ENCODE measurements at regions not wholly inside any gene's neighbourhood (a gene's known extent, or its start where the extent isn't known, plus 50 kb on each side); places are given as distances from the start of the nearest gene placed in this dataset.

DNA sequence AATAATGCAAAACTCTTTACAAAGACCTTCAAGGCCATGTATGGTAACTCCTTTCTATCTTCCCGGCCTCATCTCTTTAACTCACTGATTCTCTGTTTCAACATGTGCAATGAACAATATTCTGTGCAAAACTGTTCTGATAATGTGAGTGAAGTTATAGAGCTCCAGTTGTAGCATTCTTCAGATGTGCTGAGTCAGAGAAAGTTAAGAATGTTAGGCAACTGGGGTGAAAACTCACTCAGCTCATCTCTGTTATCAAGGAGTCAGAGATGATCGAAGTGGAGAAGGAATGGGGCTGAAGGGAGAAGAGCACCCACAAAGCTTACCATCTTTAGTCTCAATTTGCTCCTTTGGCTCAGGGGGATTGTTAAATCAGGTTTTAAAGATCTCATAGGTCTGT is 344.7 kb upstream of the NPSR1 start:
- POLR2A ChIA-PET, result no interaction called here
- CTCF ChIA-PET, result interaction anchor here (0.7 kb wide), 1 partner anchor 179 kb away, joined by 3 read pairs; no protein-coding TSS in a partner anchor

GRCh38 chr7:34315032-34315431 is 343.0 kb upstream of the NPSR1 start:
- H3K9me3 Mint-ChIP-seq (ENCODE audit: unreplicated experiment), result peaks cover 16% of the 10 kb centered on the region
- no peaks in the 10 kb centered on the region for H3K36me3 Mint-ChIP-seq (ENCODE audit: insufficient read depth, unreplicated experiment)
- DNase-seq (ENCODE audit: unreplicated experiment), result no peak
- H3K4me3 Mint-ChIP-seq (ENCODE audit: unreplicated experiment), result no peak overlapping the region
- no peaks in the 10 kb centered on the region for H3K4me1 Mint-ChIP-seq (ENCODE audit: insufficient read depth, unreplicated experiment)
- no peak overlapping the region for H3K27ac Mint-ChIP-seq (ENCODE audit: low read depth, unreplicated experiment)
- CTCF ChIA-PET, result interaction anchor here (0.6 to 0.8 kb wide), 2 partner anchors 179 to 258 kb away, joined by 3 read pairs; no protein-coding TSS in a partner anchor
- intact Hi-C loops (cut with micrococcal nuclease), result no loop called here
- TF ChIP-seq, protein P1, sequence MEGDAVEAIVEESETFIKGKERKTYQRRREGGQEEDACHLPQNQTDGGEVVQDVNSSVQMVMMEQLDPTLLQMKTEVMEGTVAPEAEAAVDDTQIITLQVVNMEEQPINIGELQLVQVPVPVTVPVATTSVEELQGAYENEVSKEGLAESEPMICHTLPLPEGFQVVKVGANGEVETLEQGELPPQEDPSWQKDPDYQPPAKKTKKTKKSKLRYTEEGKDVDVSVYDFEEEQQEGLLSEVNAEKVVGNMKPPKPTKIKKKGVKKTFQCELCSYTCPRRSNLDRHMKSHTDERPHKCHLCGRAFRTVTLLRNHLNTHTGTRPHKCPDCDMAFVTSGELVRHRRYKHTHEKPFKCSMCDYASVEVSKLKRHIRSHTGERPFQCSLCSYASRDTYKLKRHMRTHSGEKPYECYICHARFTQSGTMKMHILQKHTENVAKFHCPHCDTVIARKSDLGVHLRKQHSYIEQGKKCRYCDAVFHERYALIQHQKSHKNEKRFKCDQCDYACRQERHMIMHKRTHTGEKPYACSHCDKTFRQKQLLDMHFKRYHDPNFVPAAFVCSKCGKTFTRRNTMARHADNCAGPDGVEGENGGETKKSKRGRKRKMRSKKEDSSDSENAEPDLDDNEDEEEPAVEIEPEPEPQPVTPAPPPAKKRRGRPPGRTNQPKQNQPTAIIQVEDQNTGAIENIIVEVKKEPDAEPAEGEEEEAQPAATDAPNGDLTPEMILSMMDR (IDR thresholded peaks at IDR 0.05; ENCODE audit: unreplicated experiment), result no peak
- no TSS peak for BruUV-seq (replicated peaks)
- POLR2A ChIA-PET, result no interaction called here
- no peaks in the 10 kb centered on the region for H3K27me3 Mint-ChIP-seq (ENCODE audit: insufficient read depth, unreplicated experiment)

More for the DNA sequence above, 344.7 kb upstream of the NPSR1 start:
- Mint-ChIP-seq H3K27ac (ENCODE audit: low read depth, unreplicated experiment) (no peak overlapping the region), H3K36me3 (ENCODE audit: insufficient read depth, unreplicated experiment) (no peaks in the 10 kb centered on the region), H3K27me3 (ENCODE audit: insufficient read depth, unreplicated experiment) (no peaks in the 10 kb centered on the region), H3K4me3 (ENCODE audit: unreplicated experiment) (no peak overlapping the region), H3K9me3 (ENCODE audit: unreplicated experiment) (peaks cover 16% of the 10 kb centered on the region), H3K4me1 (ENCODE audit: insufficient read depth, unreplicated experiment) (no peaks in the 10 kb centered on the region)
- no peak for DNase-seq (ENCODE audit: unreplicated experiment)
- TF ChIP-seq, protein P1 (IDR thresholded peaks at IDR 0.05; ENCODE audit: unreplicated experiment), result no peak
- intact Hi-C loops (cut with micrococcal nuclease), result no loop called here
- no TSS peak for BruUV-seq (replicated peaks)

GRCh38 chr7:34317039-34317438 is 341.0 kb upstream of the NPSR1 start:
- intact Hi-C loops (cut with micrococcal nuclease), result no loop called here
- H3K9me3 Mint-ChIP-seq (ENCODE audit: unreplicated experiment), result peaks cover 9% of the 10 kb centered on the region
- no peak overlapping the region for H3K27ac Mint-ChIP-seq (ENCODE audit: low read depth, unreplicated experiment)
- H3K4me3 Mint-ChIP-seq (ENCODE audit: unreplicated experiment), result no peak overlapping the region
- DNase-seq (ENCODE audit: unreplicated experiment), result no peak
- BruUV-seq (replicated peaks), result no TSS peak
- H3K27me3 Mint-ChIP-seq (ENCODE audit: insufficient read depth, unreplicated experiment), result no peaks in the 10 kb centered on the region
- peaks cover 16% of the 10 kb centered on the region for H3K4me1 Mint-ChIP-seq (ENCODE audit: insufficient read depth, unreplicated experiment)
- TF ChIP-seq, protein P1 (IDR thresholded peaks at IDR 0.05; ENCODE audit: unreplicated experiment), result no peak
- ChIA-PET CTCF (interaction anchor here (1.4 kb wide), 1 partner anchor 183 kb away, joined by 4 read pairs; no protein-coding TSS in a partner anchor), POLR2A (no interaction called here)
- H3K36me3 Mint-ChIP-seq (ENCODE audit: insufficient read depth, unreplicated experiment), result no peaks in the 10 kb centered on the region

DNA sequence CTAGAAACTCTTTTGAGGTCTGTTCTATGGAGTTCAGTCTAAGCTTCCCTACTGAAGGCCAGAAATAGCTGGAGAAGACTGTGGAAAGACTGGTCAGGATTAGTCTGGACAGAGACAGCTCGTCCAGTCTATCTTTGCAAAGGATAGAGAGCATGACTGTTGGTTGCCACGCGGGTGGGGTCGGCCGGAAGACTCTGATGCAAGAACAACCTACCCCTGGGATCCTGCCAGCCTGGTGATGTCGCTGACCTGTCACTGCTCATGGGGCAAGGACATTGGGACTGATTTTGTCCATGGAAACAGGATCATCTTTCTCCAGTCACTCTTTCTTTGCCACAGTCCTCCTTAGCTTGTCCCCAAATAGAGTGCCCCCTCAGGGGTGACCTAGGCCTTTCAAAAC is 337.6 kb upstream of the NPSR1 start:
- H3K36me3 Mint-ChIP-seq (ENCODE audit: insufficient read depth, unreplicated experiment), result no peaks in the 10 kb centered on the region
- H3K4me3 Mint-ChIP-seq (ENCODE audit: unreplicated experiment), result no peak overlapping the region
- POLR2A ChIA-PET, result interaction anchor here (0.8 to 2.6 kb wide), 6 partner anchors 12 to 276 kb away, joined by 3 to 13 read pairs (median 4); no protein-coding TSS in a partner anchor
- TF ChIP-seq, protein P1 (IDR thresholded peaks at IDR 0.05; ENCODE audit: unreplicated experiment), result no peak
- DNase-seq (ENCODE audit: unreplicated experiment), result no peak
- H3K27ac Mint-ChIP-seq (ENCODE audit: low read depth, unreplicated experiment), result no peak overlapping the region
- H3K9me3 Mint-ChIP-seq (ENCODE audit: unreplicated experiment), result no peaks in the 10 kb centered on the region
- intact Hi-C loops (cut with micrococcal nuclease), result loop anchor here (5.0 kb wide), 1 partner anchor 717 kb away; the partner anchor contains the start of gene DPY19L1
- CTCF ChIA-PET, result interaction anchor here (0.6 to 4.8 kb wide), 68 partner anchors 9 to 1077 kb away, joined by 3 to 97 read pairs (median 4); no protein-coding TSS in a partner anchor
- BruUV-seq (replicated peaks), result no TSS peak
- H3K27me3 Mint-ChIP-seq (ENCODE audit: insufficient read depth, unreplicated experiment), result no peaks in the 10 kb centered on the region
- H3K4me1 Mint-ChIP-seq (ENCODE audit: insufficient read depth, unreplicated experiment), result peaks cover 25% of the 10 kb centered on the region

All from MCF 10A (cell line).